GM12873 (cell line): ENCODE measurements at regions not wholly inside any gene's neighbourhood (a gene's known extent, or its start where the extent isn't known, plus 50 kb on each side); places are given as distances from the start of the nearest gene placed in this dataset.

ENCODE experiments used
- CTCF ChIP-seq: IDR thresholded peaks from 2 replicates; pipeline ENCODE4 v1.5.1; 2012; ENCODE audit warnings: low read depth, mild to moderate bottlenecking, moderate library complexity, low read length, control low read depth; ENCODE audit not compliant: insufficient read depth; ENCODE audit errors: missing control alignments

GRCh38 chr12:58254463-58255100 lies 313.2 kb downstream of the ATP23 start:
- TF ChIP-seq CTCF = no peak

GRCh38 chr12:58262796-58263195 lies 321.4 kb downstream of the ATP23 start:
- TF ChIP-seq CTCF = no peak

GRCh38 chr12:58263816-58264215 lies 322.4 kb downstream of the ATP23 start:
- no peak for TF ChIP-seq CTCF

GRCh38 chr12:58268069-58268468 lies 326.7 kb downstream of the ATP23 start:
- no peak for TF ChIP-seq CTCF

- no peak for TF ChIP-seq CTCF
Measured at GRCh38 chr12:58269476-58269875, 328.1 kb downstream of the ATP23 start.

- no peak for TF ChIP-seq CTCF
Measured at GRCh38 chr12:58270966-58271705, 329.8 kb downstream of the ATP23 start.

GRCh38 chr12:58272461-58272860 lies 331.1 kb downstream of the ATP23 start:
- no peak for TF ChIP-seq CTCF
